Mesenchymal stem cell (in vitro differentiated cells and primary cell): ENCODE measurements at regions not wholly inside any gene's neighbourhood (a gene's known extent, or its start where the extent isn't known, plus 50 kb on each side); places are given as distances from the start of the nearest gene placed in this dataset.
A peak's percentile ranks its signal among the peaks of the same experiment; 100 is the strongest.

ENCODE experiments used
- DNase-seq: peaks from one replicate; pipeline ENCODE4 v3.0.0-alpha.2; 2013
- H2AFZ ChIP-seq: one replicate; pipeline ENCODE4 v1.6.1; 2013; ENCODE audit warnings: low read depth, mild to moderate bottlenecking, control low read depth, inconsistent platforms, low read length, moderate library complexity
- H2AK5ac ChIP-seq: 2 replicates; pipeline ENCODE4 v1.6.1; 2013; ENCODE audit warnings: low read length, moderate library complexity, mild to moderate bottlenecking, inconsistent platforms; ENCODE audit not compliant: severe bottlenecking
- H2BK120ac ChIP-seq: one replicate; pipeline ENCODE4 v1.6.1; 2013; ENCODE audit warnings: low read depth, mild to moderate bottlenecking, inconsistent platforms, low read length, moderate library complexity
- H2BK12ac ChIP-seq, 2 experiments: one replicate each; pipeline ENCODE4 v1.6.1; 2013; ENCODE audit warnings: inconsistent platforms in 2 of 2, low read length in 2 of 2, mild to moderate bottlenecking in 2 of 2, moderate library complexity in 2 of 2, control low read depth in 1 of 2
- H2BK15ac ChIP-seq: one replicate; pipeline ENCODE4 v1.6.1; 2013; ENCODE audit warnings: mild to moderate bottlenecking, low read depth, inconsistent platforms; ENCODE audit not compliant: poor library complexity, severe bottlenecking
- H2BK5ac ChIP-seq: 2 replicates; pipeline ENCODE4 v1.6.1; 2013; ENCODE audit warnings: low read depth, mild to moderate bottlenecking, low read length, control low read depth, inconsistent platforms; ENCODE audit not compliant: poor library complexity, severe bottlenecking
- H3K14ac ChIP-seq, 2 experiments: one replicate each; pipeline ENCODE4 v1.6.1; 2013; ENCODE audit warnings: inconsistent platforms in 2 of 2, low read length in 2 of 2, control low read depth in 1 of 2, mild to moderate bottlenecking in 1 of 2, moderate library complexity in 1 of 2
- H3K18ac ChIP-seq, 2 experiments: one replicate each; pipeline ENCODE4 v1.6.1; 2013; ENCODE audit warnings: inconsistent platforms in 2 of 2, low read length in 2 of 2, control low read depth in 1 of 2, low read depth in 1 of 2, mild to moderate bottlenecking in 1 of 2
- H3K23ac ChIP-seq, 2 experiments: one replicate each; pipeline ENCODE4 v1.6.1; 2013; ENCODE audit warnings: inconsistent platforms in 2 of 2, low read length in 2 of 2, mild to moderate bottlenecking in 2 of 2, moderate library complexity in 2 of 2, control low read depth in 1 of 2
- H3K27ac ChIP-seq: 2 replicates; pipeline ENCODE4 v1.5.1; 2013; ENCODE audit warnings: mild to moderate bottlenecking, moderate library complexity, low read length, control low read depth, inconsistent platforms; ENCODE audit not compliant: poor library complexity, severe bottlenecking
- H3K27me3 ChIP-seq, 2 experiments: 2 replicates each; pipeline versions ENCODE4 v1.6.1 to v1.7.0; 2013; ENCODE audit warnings: low read length in 2 of 2, mild to moderate bottlenecking in 2 of 2, moderate library complexity in 2 of 2, control low read depth in 1 of 2, inconsistent platforms in 1 of 2; ENCODE audit not compliant: control insufficient read depth in 1 of 2, insufficient read depth in 1 of 2
- H3K36me3 ChIP-seq, 2 experiments: 2 replicates each; pipeline versions ENCODE4 v1.6.1 to v1.7.0; 2013; ENCODE audit warnings: low read length in 2 of 2, control low read depth in 1 of 2, inconsistent platforms in 1 of 2, low read depth in 1 of 2, mild to moderate bottlenecking in 1 of 2; ENCODE audit not compliant: insufficient read depth in 2 of 2, control insufficient read depth in 1 of 2
- H3K4ac ChIP-seq, 2 experiments: one replicate each; pipeline ENCODE4 v1.6.1; 2013; ENCODE audit warnings: inconsistent platforms in 2 of 2, low read length in 2 of 2, mild to moderate bottlenecking in 2 of 2, moderate library complexity in 2 of 2, control low read depth in 1 of 2, low read depth in 1 of 2
- H3K4me1 ChIP-seq: 2 replicates; pipeline ENCODE4 v1.6.1; 2013; ENCODE audit warnings: low read depth, low read length, control low read depth; ENCODE audit not compliant: control insufficient read depth, insufficient read depth
- H3K4me2 ChIP-seq: 2 replicates; pipeline ENCODE4 v1.6.1; 2013; ENCODE audit warnings: low read length, mild to moderate bottlenecking, inconsistent platforms; ENCODE audit not compliant: poor library complexity, severe bottlenecking
- H3K4me3 ChIP-seq, 2 experiments: 2 replicates each; pipeline versions ENCODE4 v1.5.1 to v1.7.0; 2013; ENCODE audit warnings: low read length in 2 of 2, mild to moderate bottlenecking in 2 of 2, control low read depth in 1 of 2, low read depth in 1 of 2; ENCODE audit not compliant: insufficient read depth in 1 of 2
- H3K79me1 ChIP-seq: replicated peaks from 2 replicates; pipeline ENCODE4 v1.6.1; 2013; ENCODE audit warnings: mild to moderate bottlenecking, control low read depth, low read length, inconsistent platforms; ENCODE audit not compliant: poor library complexity, severe bottlenecking
- H3K9ac ChIP-seq: 2 replicates; pipeline ENCODE4 v1.7.0; 2013; ENCODE audit warnings: mild to moderate bottlenecking, low read length, moderate library complexity
- H3K9me3 ChIP-seq: 2 replicates; pipeline ENCODE4 v1.7.0; 2013; ENCODE audit warnings: mild to moderate bottlenecking, low read length; ENCODE audit not compliant: control insufficient read depth
- H4K8ac ChIP-seq: one replicate; pipeline ENCODE4 v1.6.1; 2013; ENCODE audit warnings: inconsistent platforms, mild to moderate bottlenecking, low read length, moderate library complexity
- H4K91ac ChIP-seq: one replicate; pipeline ENCODE4 v1.6.1; 2013; ENCODE audit warnings: mild to moderate bottlenecking, low read length, inconsistent platforms
- WGBS: methylation state at CpG from one replicate; pipeline ENCODE4 v1.1.7; 2013; ENCODE audit warnings: mixed read lengths; 5-methylcytosine and 5-hydroxymethylcytosine counted together

GRCh38 chr18:64513401-64513800, 364.5 kb upstream of the LINC00305 start:
- Histone ChIP-seq H3K9ac (no peak overlapping the region), H2BK5ac (no peak overlapping the region), H4K8ac (no peak overlapping the region), H2AK5ac (no peak overlapping the region), H3K27ac (no peak overlapping the region), H3K4ac (no peak overlapping the region), H3K14ac (no peak overlapping the region), H3K79me1 (no peaks in the 10 kb centered on the region), H2BK15ac (no peak overlapping the region), H2AFZ (no peak overlapping the region), H3K4me1 (no peaks in the 10 kb centered on the region), H3K9me3 (peaks cover 5% of the 10 kb centered on the region), H3K27me3 (no peaks in the 10 kb centered on the region), H4K91ac (no peak overlapping the region), H2BK12ac (no peak overlapping the region), H3K36me3 (no peaks in the 10 kb centered on the region), H3K18ac (no peak overlapping the region), H3K4me3 (no peak overlapping the region), H3K4me2 (no peak overlapping the region), H2BK120ac (no peak overlapping the region), H3K23ac (no peak overlapping the region)
- 56% methylated on average over 2 of the region's 3 CpGs for WGBS
- no peak for DNase-seq

GRCh38 chr18:64490207-64490606, 341.3 kb upstream of the LINC00305 start:
- H3K18ac ChIP-seq = no peak overlapping the region
- no peak overlapping the region for H2AK5ac ChIP-seq
- H2BK15ac ChIP-seq = no peak overlapping the region
- no peak overlapping the region for H3K9ac ChIP-seq
- H3K36me3 ChIP-seq = no peaks in the 10 kb centered on the region
- H2BK5ac ChIP-seq = no peak overlapping the region
- H3K4me1 ChIP-seq = no peaks in the 10 kb centered on the region
- H2BK12ac ChIP-seq = no peak overlapping the region
- H3K4me2 ChIP-seq = no peak overlapping the region
- H3K79me1 ChIP-seq = no peaks in the 10 kb centered on the region
- H3K4ac ChIP-seq = no peak overlapping the region
- no peak overlapping the region for H4K8ac ChIP-seq
- no peak overlapping the region for H2AFZ ChIP-seq
- H3K14ac ChIP-seq = no peak overlapping the region
- H3K9me3 ChIP-seq = peaks cover 4% of the 10 kb centered on the region
- no peak overlapping the region for H3K27ac ChIP-seq
- H4K91ac ChIP-seq = no peak overlapping the region
- no peak for DNase-seq
- 91% methylated on average over 4 of the region's 5 CpGs for WGBS
- no peak overlapping the region for H3K23ac ChIP-seq
- no peak overlapping the region for H2BK120ac ChIP-seq
- H3K4me3 ChIP-seq = no peak overlapping the region
- no peaks in the 10 kb centered on the region for H3K27me3 ChIP-seq

- Histone ChIP-seq H3K27ac (no peak overlapping the region), H3K4me2 (no peak overlapping the region), H4K91ac (no peak overlapping the region), H3K4me1 (no peaks in the 10 kb centered on the region), H2AFZ (no peak overlapping the region), H3K23ac (no peak overlapping the region), H2BK15ac (no peak overlapping the region), H2BK120ac (no peak overlapping the region), H3K14ac (no peak overlapping the region), H3K79me1 (no peaks in the 10 kb centered on the region), H3K9ac (no peak overlapping the region), H2BK12ac (no peak overlapping the region), H3K18ac (no peak overlapping the region), H2AK5ac (no peak overlapping the region), H2BK5ac (no peak overlapping the region), H3K4ac (no peak overlapping the region), H3K36me3 (no peaks in the 10 kb centered on the region), H4K8ac (no peak overlapping the region), H3K27me3 (no peaks in the 10 kb centered on the region), H3K9me3 (peaks cover 4% of the 10 kb centered on the region), H3K4me3 (no peak overlapping the region)
- DNase-seq = no peak
Measured at GRCh38 chr18:64488698-64489097, 339.8 kb upstream of the LINC00305 start.

GRCh38 chr18:64474773-64475172, 325.9 kb upstream of the LINC00305 start:
- no peaks in the 10 kb centered on the region for H3K4me1 ChIP-seq
- no peak overlapping the region for H3K4ac ChIP-seq
- H3K9me3 ChIP-seq = peaks cover 3% of the 10 kb centered on the region
- no peaks in the 10 kb centered on the region for H3K27me3 ChIP-seq
- no peak overlapping the region for H2BK5ac ChIP-seq
- no peak overlapping the region for H3K14ac ChIP-seq
- no peaks in the 10 kb centered on the region for H3K79me1 ChIP-seq
- no peak overlapping the region for H2AK5ac ChIP-seq
- peak; percentile 12 for DNase-seq
- H2BK15ac ChIP-seq = no peak overlapping the region
- no peaks in the 10 kb centered on the region for H3K36me3 ChIP-seq
- no peak overlapping the region for H3K18ac ChIP-seq
- no peak overlapping the region for H4K8ac ChIP-seq
- WGBS = 70% methylated on average over 5 of the region's 7 CpGs
- H3K27ac ChIP-seq = no peak overlapping the region
- H4K91ac ChIP-seq = no peak overlapping the region
- no peak overlapping the region for H2BK12ac ChIP-seq
- no peak overlapping the region for H2AFZ ChIP-seq
- H3K9ac ChIP-seq = no peak overlapping the region
- H3K4me2 ChIP-seq = no peak overlapping the region
- no peak overlapping the region for H3K23ac ChIP-seq
- H2BK120ac ChIP-seq = no peak overlapping the region
- no peak overlapping the region for H3K4me3 ChIP-seq
